Endothelial cell of umbilical vein (primary cell): ENCODE measurements at regions not wholly inside any gene's neighbourhood (a gene's known extent, or its start where the extent isn't known, plus 50 kb on each side); places are given as distances from the start of the nearest gene placed in this dataset.

Source experiments
- BruUV-seq: library from RNA; stranded (reverse); fragments of 400-500 nt; replicated peaks from 2 replicates; lab custom pipeline; 2021; lab: Mats Ljungman, UMichigan
- CTCF ChIA-PET: fragments of 300-600, 350-600 bp; sonication (Branson Sonifier 250); formaldehyde crosslinking; loops from one replicate; lab custom pipeline; 2021; ENCODE audit warnings: antibody characterized with exemption, inconsistent platforms; lab: Charles Lee
- POLR2A ChIA-PET: fragments of 300-600, 350-600 bp; sonication (Branson Sonifier 250); formaldehyde crosslinking; loops from one replicate; lab custom pipeline; 2021; ENCODE audit warnings: antibody characterized with exemption, inconsistent platforms; lab: Charles Lee
- DNase-seq: peaks from one replicate; pipeline ENCODE4 v3.0.0-alpha.2; 2011; ENCODE audit warnings: low read depth, low spot score
- FAIRE-seq: peaks from 2 replicates; lab custom pipeline; 2011; peaks lifted over from hg19 to GRCh38; lab: Jason Lieb, UNC
- H2AFZ ChIP-seq: 2 replicates; pipeline ENCODE4 v1.6.0; 2012; ENCODE audit warnings: low read depth, low read length, control low read depth, inconsistent platforms
- H3K27ac ChIP-seq: 2 replicates; pipeline ENCODE4 v1.5.1; 2011; ENCODE audit warnings: low read depth, mild to moderate bottlenecking, control low read depth, low read length, moderate library complexity; ENCODE audit not compliant: insufficient read depth
- H3K27me3 ChIP-seq, 2 experiments: 2 replicates each; pipeline versions ENCODE4 v1.6.0 to v1.6.1; 2011; ENCODE audit warnings: low read length in 2 of 2, mixed read lengths in 1 of 2; ENCODE audit not compliant: control insufficient read depth in 2 of 2, insufficient read depth in 2 of 2
- H3K36me3 ChIP-seq, 2 experiments: 2 replicates in 1 of 2; 3 replicates in 1 of 2; pipeline ENCODE4 v1.5.1; 2011; ENCODE audit warnings: low read length in 2 of 2, mild to moderate bottlenecking in 1 of 2, moderate library complexity in 1 of 2; ENCODE audit not compliant: control insufficient read depth in 2 of 2, insufficient read depth in 2 of 2; ENCODE audit errors: extremely low read depth in 1 of 2
- H3K4me1 ChIP-seq: 3 replicates; pipeline ENCODE4 v1.5.1; 2011; ENCODE audit warnings: mild to moderate bottlenecking, low read length; ENCODE audit not compliant: control insufficient read depth, insufficient read depth; ENCODE audit errors: extremely low read depth
- H3K4me2 ChIP-seq: 2 replicates; pipeline ENCODE4 v1.6.1; 2011; ENCODE audit warnings: low read length, control low read depth, mixed read lengths; ENCODE audit not compliant: insufficient read depth
- H3K4me3 ChIP-seq, 3 experiments: fragments of 200-600 bp in 1 of 3; sonication (generic), shearing (Covaris generic) in 1 of 3; replicated peaks in 1 of 3; 2 replicates each; pipeline ENCODE4 v1.5.1; 2011 to 2016; ENCODE audit warnings: control low read depth in 3 of 3, low read length in 3 of 3, mild to moderate bottlenecking in 2 of 3, inconsistent platforms in 1 of 3, low read depth in 1 of 3, moderate library complexity in 1 of 3; ENCODE audit not compliant: insufficient read depth in 1 of 3
- H3K79me2 ChIP-seq: 2 replicates; pipeline ENCODE4 v1.6.0; 2012; ENCODE audit warnings: low read length, inconsistent platforms; ENCODE audit not compliant: control insufficient read depth, insufficient read depth
- H3K9ac ChIP-seq: replicated peaks from 2 replicates; pipeline ENCODE3; 2011; ENCODE audit warnings: low read length, control low read depth; ENCODE audit not compliant: insufficient read depth; ENCODE audit errors: extremely low read depth
- H3K9me1 ChIP-seq: replicated peaks from 3 replicates; pipeline ENCODE4 v1.6.0; 2011; ENCODE audit warnings: mild to moderate bottlenecking, low read length; ENCODE audit not compliant: control insufficient read depth, insufficient read depth; ENCODE audit errors: extremely low read depth
- H3K9me3 ChIP-seq: replicated peaks from 2 replicates; pipeline ENCODE4 v1.5.1; 2012; ENCODE audit warnings: low read length, inconsistent platforms; ENCODE audit not compliant: control insufficient read depth, insufficient read depth
- H4K20me1 ChIP-seq: replicated peaks from 2 replicates; pipeline ENCODE3; 2011; ENCODE audit warnings: mild to moderate bottlenecking, low read length; ENCODE audit not compliant: control insufficient read depth, insufficient read depth; ENCODE audit errors: extremely low read depth
- CTCF ChIP-seq, 2 donors: IDR thresholded peaks; 1 replicate in 1 of 2; 2 replicates in 1 of 2; pipeline ENCODE4 v1.5.1; 2011; ENCODE audit warnings: low read length in 2 of 2, mild to moderate bottlenecking in 2 of 2, moderate library complexity in 2 of 2, control low read depth in 1 of 2, inconsistent platforms in 1 of 2, low read depth in 1 of 2; ENCODE audit not compliant: insufficient read depth in 1 of 2; ENCODE audit errors: extremely low read depth in 1 of 2
- EZH2 ChIP-seq: IDR thresholded peaks from 2 replicates; pipeline ENCODE4 v1.6.1; 2012; ENCODE audit warnings: borderline replicate concordance, low read depth, mild to moderate bottlenecking, moderate library complexity, low read length, inconsistent platforms; ENCODE audit not compliant: severe bottlenecking
- FOS ChIP-seq: IDR thresholded peaks from 2 replicates; pipeline ENCODE4 v1.6.1; 2011; ENCODE audit warnings: mild to moderate bottlenecking, low read length, moderate library complexity, borderline replicate concordance; ENCODE audit not compliant: insufficient read depth
- GATA2 ChIP-seq: IDR thresholded peaks from 2 replicates; pipeline ENCODE4 v1.7.0; 2011; ENCODE audit warnings: low read depth, mild to moderate bottlenecking, moderate library complexity, mixed read lengths, low read length; ENCODE audit not compliant: insufficient read length, insufficient read depth
- JUN ChIP-seq: IDR thresholded peaks from 2 replicates; pipeline ENCODE4 v1.6.1; 2011; ENCODE audit warnings: borderline replicate concordance, low read depth; ENCODE audit not compliant: insufficient read length, insufficient read depth
- MAX ChIP-seq: IDR thresholded peaks from 2 replicates; pipeline ENCODE4 v1.6.1; 2011; ENCODE audit not compliant: insufficient read depth, insufficient read length
- MYC ChIP-seq: IDR thresholded peaks from one replicate; pipeline ENCODE4 v1.6.1; 2011; ENCODE audit warnings: mild to moderate bottlenecking, low read depth, low read length
- POLR2A ChIP-seq: IDR thresholded peaks from 2 replicates; pipeline ENCODE4 v1.6.1; 2012; ENCODE audit warnings: low read depth, mild to moderate bottlenecking, control low read depth, low read length
- POLR2AphosphoS5 ChIP-seq: IDR thresholded peaks from 2 replicates; pipeline ENCODE4 v1.6.1; 2012; ENCODE audit warnings: low read depth, mild to moderate bottlenecking, control low read depth, low read length, moderate library complexity; ENCODE audit not compliant: insufficient read depth
- dilution Hi-C: fragments of 300-500 bp; cut with MboI; formaldehyde crosslinking; loops from one replicate; pipeline ENCODE4 v1.15.0; 2019; ENCODE audit warnings: low sequenced_read_pairs; ENCODE audit not compliant: extremely low pct_ligation_motif_present
- intact Hi-C: fragments of 100-400 bp; cut with micrococcal nuclease; formaldehyde crosslinking; loops from one replicate; pipeline ENCODE4 v1.10.0; 2022

- no peak overlapping the region for H3K4me3 ChIP-seq
- H2AFZ ChIP-seq, result no peak overlapping the region
- no peaks in the 10 kb centered on the region for H3K27me3 ChIP-seq
- H3K36me3 ChIP-seq, result no peaks in the 10 kb centered on the region
- ChIA-PET CTCF (no interaction called here), POLR2A (no interaction called here)
- H3K27ac ChIP-seq, result no peak overlapping the region
- H3K79me2 ChIP-seq, result no peaks in the 10 kb centered on the region
- no peak overlapping the region for H3K4me2 ChIP-seq
- no peaks in the 10 kb centered on the region for H4K20me1 ChIP-seq
- BruUV-seq, result no TSS peak
- no peaks in the 10 kb centered on the region for H3K9me3 ChIP-seq
- intact Hi-C loops (no loop called here), dilution Hi-C loops (no loop called here)
- no peaks in the 10 kb centered on the region for H3K4me1 ChIP-seq
- no peak for TF ChIP-seq POLR2A
- no peak for TF ChIP-seq CTCF (IDR thresholded peaks at IDR 0.05; ENCODE audit: extremely low read depth in 1 of 2, insufficient read depth in 1 of 2, low read depth in 1 of 2, low read length in 2 of 2)
- TF ChIP-seq MYC, result no peak
- TF ChIP-seq MAX, result no peak
- TF ChIP-seq GATA2, result no peak
- no peak for TF ChIP-seq EZH2
- TF ChIP-seq POLR2AphosphoS5, result no peak
- no peak for TF ChIP-seq JUN
- no peak for TF ChIP-seq FOS
- no peak overlapping the region for H3K9ac ChIP-seq
- H3K9me1 ChIP-seq, result no peaks in the 10 kb centered on the region
- no peak for FAIRE-seq
- no peak for DNase-seq
Observed at GRCh38 chr2:66318009-66318561, 116.8 kb upstream of the MEIS1 start.
